Testis (tissue), 2 donors: ENCODE measurements at regions not wholly inside any gene's neighbourhood (a gene's known extent, or its start where the extent isn't known, plus 50 kb on each side); places are given as distances from the start of the nearest gene placed in this dataset.

Experiments used
- DNase-seq: peaks from one replicate; pipeline ENCODE4 v3.0.0-alpha.2; 2019
- H3K27ac ChIP-seq, 2 donors: fragments of 200-600 bp; sonication (generic); one replicate each; pipeline ENCODE4 v1.5.1; 2019
- H3K27me3 ChIP-seq: fragments of 200-600 bp; sonication (generic); one replicate; pipeline ENCODE4 v1.5.1; 2019
- H3K36me3 ChIP-seq: fragments of 200-600 bp; sonication (generic); one replicate; pipeline ENCODE4 v1.5.1; 2017; ENCODE audit warnings: low read depth; ENCODE audit errors: missing control alignments
- H3K4me1 ChIP-seq: fragments of 200-600 bp; sonication (generic); one replicate; pipeline ENCODE4 v1.5.1; 2019
- H3K4me3 ChIP-seq, 2 donors: fragments of 200-600 bp; sonication (generic); one replicate each; pipeline ENCODE4 v1.5.1; 2017 to 2019
- H3K9me3 ChIP-seq: fragments of 200-600 bp; sonication (generic); one replicate; pipeline ENCODE4 v1.5.1; 2017
- CTCF ChIP-seq, 3 experiments: fragments of 450-650 bp in 2 of 3; fragments of 200-600 bp in 1 of 3; sonication (generic) in 1 of 3; IDR thresholded peaks; one replicate each; pipeline ENCODE4 v1.5.1; 2016 to 2019; ENCODE audit warnings: antibody characterized with exemption in 3 of 3, mild to moderate bottlenecking in 2 of 3, moderate library complexity in 1 of 3
- POLR2A ChIP-seq: fragments of 450-650 bp; IDR thresholded peaks from one replicate; pipeline ENCODE4 v1.6.1; 2017; ENCODE audit warnings: antibody characterized with exemption, mild to moderate bottlenecking, moderate library complexity
- WGBS, 2 donors: methylation state at CpG; one replicate each; pipeline ENCODE4 v1.1.5; 2018; 5-methylcytosine and 5-hydroxymethylcytosine counted together
- intact Hi-C: fragments of 100-400 bp; cut with DNase I; formaldehyde crosslinking; loops from one replicate; pipeline ENCODE4 v1.15.1; 2023; ENCODE audit warnings: low total_unique reads

DNA sequence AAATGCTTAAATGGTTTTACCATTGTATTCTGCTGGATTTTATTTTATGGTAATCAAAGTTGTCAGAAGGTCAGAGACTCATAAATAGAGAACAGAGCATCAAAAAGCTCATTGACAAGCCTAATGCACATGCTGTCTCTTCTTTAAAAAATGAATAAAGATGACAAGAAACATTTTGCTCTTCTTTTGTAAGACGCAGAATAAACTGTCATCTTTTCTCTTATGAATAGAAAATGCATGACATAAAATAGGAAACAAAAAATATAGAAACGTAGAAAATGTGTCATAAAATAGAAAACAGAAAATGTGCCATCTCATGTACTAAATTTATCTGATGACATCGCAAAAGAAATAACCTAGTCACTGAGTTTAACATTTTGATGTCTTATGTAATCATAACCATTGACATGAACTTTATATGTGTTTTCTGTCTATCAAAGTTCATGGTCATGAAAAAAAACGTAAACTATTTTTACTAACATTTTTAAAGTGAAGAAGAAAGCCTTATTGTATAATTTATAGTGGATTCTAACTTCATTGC lies 484.1 kb downstream of the TRIML1 start:
- no peaks in the 10 kb centered on the region for H3K27me3 ChIP-seq
- H3K9me3 ChIP-seq, result no peaks in the 10 kb centered on the region
- no peak overlapping the region for H3K4me3 ChIP-seq
- H3K4me1 ChIP-seq, result no peaks in the 10 kb centered on the region
- no peak for TF ChIP-seq POLR2A
- TF ChIP-seq CTCF (IDR thresholded peaks at IDR 0.05), result no peak
- 65 to 78% methylated on average over 4 of the region's 4 CpGs for WGBS, 2 donors
- no peaks in the 10 kb centered on the region for H3K36me3 ChIP-seq
- intact Hi-C loops, result no loop called here
- no peak for DNase-seq
- H3K27ac ChIP-seq, result no peak overlapping the region

DNA sequence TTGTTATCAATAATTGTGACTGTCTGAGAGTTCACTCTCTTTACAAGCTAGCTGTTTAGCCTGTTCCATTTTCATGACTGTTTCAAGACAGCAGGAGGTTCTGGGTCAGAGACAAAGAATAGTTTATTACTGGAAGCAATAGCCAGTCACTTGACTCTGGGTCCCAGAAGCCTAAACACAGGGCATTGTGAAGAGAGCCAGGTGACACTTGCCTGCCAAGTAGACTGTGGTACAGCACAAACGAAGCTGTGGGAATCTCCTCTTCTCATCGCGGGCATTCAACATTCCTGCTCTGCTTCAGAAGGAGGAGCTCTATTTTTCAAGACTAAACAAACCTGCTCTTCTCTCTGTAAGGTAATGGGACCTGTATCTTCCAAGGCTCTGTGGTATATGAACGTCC lies 485.1 kb downstream of the TRIML1 start:
- intact Hi-C loops, result no loop called here
- WGBS, 2 donors, result 51 to 74% methylated on average over 4 of the region's 4 CpGs
- no peak for DNase-seq

DNA sequence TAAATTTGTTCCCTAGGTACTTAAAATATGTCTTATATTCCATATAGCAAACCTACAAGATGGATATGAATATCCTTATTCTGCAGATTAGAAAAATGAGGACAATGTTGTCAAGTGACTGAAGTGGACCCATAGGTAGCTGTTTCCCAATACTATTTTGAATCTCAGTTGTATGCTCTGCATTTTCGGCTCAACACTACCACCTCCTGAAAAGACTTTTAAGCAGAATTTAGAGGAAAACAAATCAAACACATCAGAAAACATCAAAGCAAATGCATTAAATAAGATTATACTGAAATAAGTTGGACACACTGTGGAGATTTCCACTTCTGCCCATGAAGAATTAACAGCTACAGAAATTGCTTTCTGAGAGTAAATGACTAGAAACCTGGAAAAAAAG lies 488.7 kb downstream of the TRIML1 start:
- TF ChIP-seq POLR2A, result no peak
- TF ChIP-seq CTCF (IDR thresholded peaks at IDR 0.05), result no peak
- no peak for DNase-seq
- 97 to 100% methylated on average over 1 of the region's 1 CpG for WGBS, 2 donors
- no peak overlapping the region for H3K4me3 ChIP-seq
- no peaks in the 10 kb centered on the region for H3K36me3 ChIP-seq
- no peaks in the 10 kb centered on the region for H3K4me1 ChIP-seq
- no peak overlapping the region for H3K27ac ChIP-seq
- intact Hi-C loops, result no loop called here
- no peaks in the 10 kb centered on the region for H3K9me3 ChIP-seq
- no peaks in the 10 kb centered on the region for H3K27me3 ChIP-seq

More for the DNA sequence above, 485.1 kb downstream of the TRIML1 start:
- Histone ChIP-seq H3K27ac (no peak overlapping the region), H3K9me3 (no peaks in the 10 kb centered on the region), H3K4me1 (no peaks in the 10 kb centered on the region), H3K27me3 (no peaks in the 10 kb centered on the region), H3K36me3 (no peaks in the 10 kb centered on the region), H3K4me3 (no peak overlapping the region)
- no peak for TF ChIP-seq CTCF (IDR thresholded peaks at IDR 0.05)
- TF ChIP-seq POLR2A, result no peak

DNA sequence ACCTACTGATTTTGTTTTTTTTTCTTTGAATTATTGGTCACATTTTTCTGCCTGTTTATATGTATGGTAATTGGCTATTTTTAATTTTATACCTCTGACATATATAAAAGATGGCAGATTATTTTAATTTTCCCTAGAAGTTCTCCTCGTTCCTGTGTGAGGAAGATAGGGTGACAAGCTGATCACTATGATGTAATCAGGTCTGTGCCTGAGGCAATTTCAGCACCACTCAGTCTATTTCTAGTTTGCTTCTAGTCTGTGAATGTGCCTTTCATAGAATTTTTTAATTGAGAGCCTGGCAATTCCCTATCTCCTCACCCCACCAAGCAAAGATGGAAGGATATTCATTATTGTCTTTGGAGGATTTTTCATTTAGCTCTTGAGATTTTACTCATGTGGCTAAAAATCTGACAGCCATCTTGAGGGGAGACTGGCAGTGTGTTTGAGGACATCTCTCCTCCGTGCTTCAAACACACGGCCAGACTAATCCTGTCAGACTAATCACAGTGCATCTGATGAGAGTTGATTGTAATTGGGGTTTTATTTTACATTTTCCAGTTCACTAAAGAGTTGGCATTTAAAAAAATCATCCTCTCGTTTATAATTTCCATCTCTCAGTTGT lies 500.3 kb downstream of the TRIML1 start:
- H3K27me3 ChIP-seq, result no peaks in the 10 kb centered on the region

More for the DNA sequence above, 500.3 kb downstream of the TRIML1 start:
- H3K4me1 ChIP-seq, result no peaks in the 10 kb centered on the region
- no peak overlapping the region for H3K4me3 ChIP-seq
- H3K27ac ChIP-seq, result no peak overlapping the region
- H3K9me3 ChIP-seq, result no peaks in the 10 kb centered on the region
- no peak for DNase-seq
- no peaks in the 10 kb centered on the region for H3K36me3 ChIP-seq
- WGBS, 2 donors, result 80 to 84% methylated on average over 4 of the region's 4 CpGs
- intact Hi-C loops, result no loop called here
- TF ChIP-seq POLR2A (no peak), CTCF (IDR thresholded peaks at IDR 0.05) (no peak)
